SKM-1 (cell line): ENCODE measurements at regions not wholly inside any gene's neighbourhood (a gene's known extent, or its start where the extent isn't known, plus 50 kb on each side); places are given as distances from the start of the nearest gene placed in this dataset.

Experiments
- DNase-seq: peaks from one replicate; lab custom pipeline; 2025; ENCODE audit not compliant: unreplicated experiment; lab: John Stamatoyannopoulos, UW

DNA sequence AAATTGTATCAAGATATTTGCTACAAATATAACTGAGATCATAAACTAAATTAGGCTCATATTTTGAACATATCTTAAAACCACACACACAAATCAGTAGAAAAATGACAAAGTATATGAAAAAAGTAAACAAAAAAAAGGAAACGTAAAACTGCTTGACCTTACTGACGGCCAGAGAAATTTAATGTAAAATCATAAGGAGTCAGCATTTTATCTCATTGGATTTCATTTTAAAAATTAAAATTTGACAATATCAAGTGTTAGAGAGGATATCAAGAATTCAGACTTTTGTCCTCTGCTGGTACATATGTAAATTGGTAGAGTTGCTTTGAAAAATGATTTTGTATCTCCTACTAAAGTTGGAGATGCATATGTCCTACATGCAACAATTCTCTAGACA, 209.2 kb upstream of the ZC3H15 start:
- no peak for DNase-seq

DNA sequence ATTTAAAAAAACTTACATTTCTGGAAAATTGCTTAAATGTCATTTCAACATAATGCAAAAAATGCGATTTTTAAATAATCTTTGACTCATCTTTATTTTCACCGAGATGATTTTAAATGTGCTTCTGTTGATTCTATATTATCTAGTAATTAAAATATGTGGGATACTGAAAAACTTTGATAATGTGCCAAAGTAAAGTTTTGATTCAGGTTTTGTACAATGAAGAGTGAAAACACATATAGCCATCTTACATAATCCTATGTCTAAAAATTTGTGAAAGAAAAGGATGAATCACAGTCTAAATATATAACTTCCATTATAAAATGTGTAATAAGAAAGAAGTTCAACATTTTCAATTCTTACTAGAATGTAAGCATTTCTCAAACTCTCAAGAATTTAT, 204.3 kb upstream of the ZC3H15 start:
- no peak for DNase-seq

DNA sequence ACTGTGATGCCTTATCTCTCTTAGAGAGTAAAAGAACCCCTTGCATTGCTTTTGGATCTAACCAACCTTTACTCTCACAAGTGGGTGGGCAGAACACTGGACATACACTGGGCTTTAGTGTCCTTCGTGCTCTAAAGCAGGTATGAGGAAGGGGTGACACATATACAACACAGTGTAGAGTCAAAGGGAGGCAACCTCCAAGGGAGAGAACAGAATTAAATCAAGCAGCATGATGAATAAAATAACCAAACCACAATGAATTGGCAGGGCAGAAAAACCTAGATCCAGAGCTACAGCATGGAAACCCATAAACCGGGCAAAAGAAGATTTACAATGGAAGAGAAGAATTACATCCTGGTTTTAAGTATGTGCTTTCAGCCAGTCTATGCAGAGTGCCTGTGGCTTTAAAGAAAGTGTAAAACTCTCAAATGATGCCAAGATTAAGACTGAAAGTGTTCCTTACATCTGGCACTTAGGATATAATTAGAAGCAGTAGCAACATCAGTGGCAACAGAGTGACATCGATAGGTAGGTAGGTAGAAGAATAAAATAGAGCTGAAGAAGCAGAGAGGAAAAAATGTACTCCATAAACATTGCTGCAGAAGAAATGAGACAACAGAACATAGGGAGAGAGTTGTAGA, 191.7 kb upstream of the ZC3H15 start:
- DNase-seq = no peak

DNA sequence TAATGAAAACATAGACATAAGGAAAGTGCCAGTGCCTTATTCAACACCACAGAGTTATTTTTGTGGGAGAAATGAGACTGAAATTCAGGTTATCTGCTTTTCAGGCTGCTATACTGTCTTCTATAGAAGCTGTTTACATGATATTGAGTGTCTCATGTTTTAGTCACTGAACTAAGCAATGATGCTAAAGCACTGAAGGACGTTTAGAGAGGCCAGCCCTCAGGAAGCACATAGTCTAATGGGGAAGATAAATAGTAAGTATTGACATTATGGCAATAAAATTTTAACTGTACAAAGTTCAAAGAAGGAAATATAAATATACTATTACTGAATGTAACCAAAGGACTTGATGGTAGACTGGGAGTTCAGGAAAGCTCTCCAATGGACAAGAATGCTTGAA, 186.4 kb upstream of the ZC3H15 start:
- no peak for DNase-seq

DNA sequence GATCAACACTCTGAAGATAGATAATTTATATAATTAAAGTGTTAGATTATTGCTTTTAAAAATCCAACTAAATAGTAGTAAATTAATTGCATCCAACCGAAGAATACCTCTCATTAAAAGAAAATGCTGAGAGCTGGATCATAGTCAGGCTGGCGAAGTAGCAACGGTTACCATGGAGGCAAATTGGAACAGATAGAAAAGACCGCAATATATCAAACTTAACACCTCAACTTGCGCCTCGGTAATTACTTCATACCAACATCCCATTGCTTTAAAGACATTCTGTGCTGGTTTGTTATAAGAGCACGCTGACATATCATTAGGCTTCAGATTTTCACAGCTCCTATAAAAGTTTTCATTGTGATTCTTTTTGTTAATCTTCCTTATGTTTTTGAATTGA, 183.8 kb upstream of the ZC3H15 start:
- no peak for DNase-seq

DNA sequence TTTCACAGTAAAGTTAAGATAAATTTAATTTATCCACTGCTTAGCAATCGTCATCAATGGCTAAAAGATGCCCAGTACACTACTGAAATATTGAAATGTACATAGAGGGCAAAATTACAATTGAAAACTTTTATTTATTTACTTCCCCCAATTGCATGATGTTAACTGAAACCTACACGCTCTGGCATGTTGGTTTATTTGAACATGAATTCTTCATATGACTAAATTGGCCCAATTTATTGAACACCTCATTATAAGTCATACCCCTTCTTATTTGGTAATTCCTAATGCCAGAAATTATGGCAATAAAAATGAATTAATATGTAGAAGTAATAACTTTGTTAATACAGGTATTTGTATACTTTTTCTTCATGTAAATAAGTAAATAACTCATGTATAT, 183.0 kb upstream of the ZC3H15 start:
- no peak for DNase-seq

DNA sequence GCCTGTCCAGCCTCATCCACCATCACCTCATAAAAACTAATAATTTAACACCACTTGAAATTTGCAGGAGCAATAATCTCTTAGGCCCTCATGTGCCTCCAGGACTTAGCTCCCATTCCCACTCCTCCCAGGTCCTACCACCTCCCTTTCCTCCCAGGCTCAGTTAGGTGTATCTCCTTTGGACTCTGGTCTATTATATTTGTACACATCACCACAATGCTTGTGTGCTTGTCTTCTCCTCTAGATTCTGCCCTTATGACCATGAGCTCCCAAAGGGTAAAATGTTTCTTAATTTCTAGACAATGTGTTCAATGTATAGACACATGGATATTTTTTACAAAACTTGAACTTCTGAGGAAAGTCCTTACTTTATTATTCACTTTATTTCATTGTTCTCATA, 182.0 kb upstream of the ZC3H15 start:
- no peak for DNase-seq

DNA sequence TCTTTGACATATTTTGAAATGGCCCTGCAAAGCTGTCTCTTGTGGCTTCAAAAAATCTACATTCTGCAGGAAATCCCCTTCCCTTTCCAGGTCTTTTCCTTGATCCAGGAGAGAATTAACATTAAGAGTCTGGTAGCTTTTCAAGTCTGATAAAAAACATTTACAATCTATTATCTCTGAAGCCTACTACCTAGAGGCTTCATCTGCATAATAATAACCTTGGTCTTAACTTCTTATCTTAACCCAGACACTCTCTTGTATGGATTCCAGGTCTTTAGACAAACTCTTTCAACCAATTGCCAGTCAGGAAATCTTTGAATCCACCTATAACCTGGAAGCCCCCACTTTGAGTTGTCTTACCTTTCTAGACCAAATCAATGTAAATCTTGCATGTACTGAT, 179.3 kb upstream of the ZC3H15 start:
- DNase-seq = no peak

DNA sequence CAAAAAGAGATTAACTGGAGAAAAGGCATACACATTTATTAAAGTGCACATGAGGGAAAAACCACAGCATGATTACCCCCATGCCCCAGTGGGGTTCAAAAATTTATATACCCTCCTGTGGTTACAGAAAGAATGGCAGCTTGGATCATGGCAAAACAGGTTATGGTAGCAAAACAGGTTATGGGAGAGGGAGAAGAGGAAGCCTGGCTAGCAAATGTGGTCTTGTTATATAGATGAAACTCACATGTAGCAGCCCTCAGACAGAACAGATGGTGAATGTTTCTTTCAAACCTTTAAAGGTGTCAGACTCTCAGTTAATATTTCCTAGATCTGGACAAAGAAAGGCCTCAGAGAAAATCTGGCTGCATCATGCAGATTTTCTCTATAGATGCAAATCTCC, 178.2 kb upstream of the ZC3H15 start:
- no peak for DNase-seq

DNA sequence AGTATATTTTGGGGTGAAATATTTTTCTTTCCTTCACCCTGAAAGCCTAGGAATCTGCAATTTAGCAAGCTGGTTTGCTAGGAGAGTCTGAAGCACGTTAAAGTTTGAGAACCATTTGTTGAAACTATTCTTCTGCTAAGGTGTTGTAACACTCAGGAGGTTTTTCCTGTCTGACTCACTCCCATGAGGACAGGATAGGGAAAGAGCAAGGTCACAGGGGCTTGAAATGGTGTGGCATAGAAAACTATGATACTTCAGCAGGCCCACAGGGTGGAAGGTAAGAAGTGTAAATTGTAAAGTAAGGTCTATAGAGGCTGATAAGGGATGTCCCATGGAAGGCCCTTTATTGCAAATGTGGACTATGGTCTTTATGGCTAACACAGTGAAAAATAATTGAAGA, 177.7 kb upstream of the ZC3H15 start:
- DNase-seq = no peak

DNA sequence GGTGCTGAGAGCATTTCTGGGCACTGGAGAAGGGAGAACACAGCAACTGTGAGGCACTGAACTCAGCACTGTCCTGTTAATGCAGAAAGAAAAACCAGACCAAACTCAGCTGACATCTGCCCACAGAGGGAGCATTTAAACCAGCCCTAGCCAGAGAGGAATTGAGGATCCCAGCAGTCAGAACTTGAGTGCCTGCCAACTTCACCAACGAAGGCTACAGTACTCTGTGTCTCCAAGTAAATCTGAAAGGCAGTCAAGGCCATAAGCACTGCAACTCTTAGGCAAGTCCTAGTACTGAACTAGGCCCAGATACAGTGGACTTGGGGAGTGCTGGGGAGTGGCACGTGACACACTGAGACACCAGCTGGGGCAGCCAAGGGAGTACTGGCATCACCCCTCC, 176.2 kb upstream of the ZC3H15 start:
- DNase-seq = no peak

DNA sequence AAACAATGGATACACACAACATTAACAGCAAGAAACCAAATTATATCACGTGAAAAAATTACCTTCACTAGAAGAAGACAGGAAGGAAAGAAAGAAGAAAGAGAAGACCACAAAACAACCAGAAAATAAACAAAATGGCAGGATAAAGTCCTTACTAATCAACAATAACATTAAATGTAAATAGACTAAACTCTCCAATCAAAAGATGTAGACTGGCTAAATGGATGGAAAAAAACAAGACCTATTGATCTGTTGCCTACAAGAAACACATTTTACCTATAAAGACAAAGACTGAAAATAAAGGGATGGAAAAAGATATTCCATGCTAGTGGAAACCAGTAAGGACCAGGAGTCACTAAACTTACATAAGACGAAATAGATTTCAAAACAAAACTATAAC, 167.0 kb upstream of the ZC3H15 start:
- no peak for DNase-seq

DNA sequence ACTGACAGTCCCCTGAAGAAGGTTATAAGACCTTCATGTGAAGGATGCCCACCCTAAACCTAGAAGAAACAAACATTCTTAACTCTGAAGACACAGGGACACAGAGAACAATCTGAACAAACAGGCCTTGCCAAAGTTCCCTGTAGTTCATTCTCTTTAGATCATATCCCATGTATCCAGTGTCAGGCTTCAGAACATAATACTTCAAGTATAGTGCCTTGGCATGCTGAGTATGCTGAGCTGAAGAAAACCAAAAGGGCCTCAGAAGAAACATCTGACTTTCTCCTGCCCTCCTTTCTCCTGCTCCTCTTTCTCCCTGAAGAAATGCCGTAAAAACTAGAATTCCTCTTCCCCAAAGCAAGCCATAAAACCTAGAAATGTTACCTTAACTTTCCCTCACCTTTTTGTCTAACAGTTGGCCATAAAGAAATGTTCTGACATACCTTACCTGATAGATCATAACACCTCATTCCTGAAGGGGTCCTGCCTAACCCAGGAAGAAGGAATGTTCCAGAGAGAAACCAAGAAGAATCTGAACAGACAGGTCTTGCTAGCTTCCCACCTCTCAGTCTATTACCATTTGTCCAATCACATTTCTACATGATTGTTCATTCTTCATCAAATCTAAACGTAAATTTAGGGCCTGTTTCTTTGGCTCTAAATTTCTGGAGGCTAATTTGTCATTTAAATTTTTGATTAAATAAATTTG, 160.1 kb upstream of the ZC3H15 start:
- DNase-seq = no peak

DNA sequence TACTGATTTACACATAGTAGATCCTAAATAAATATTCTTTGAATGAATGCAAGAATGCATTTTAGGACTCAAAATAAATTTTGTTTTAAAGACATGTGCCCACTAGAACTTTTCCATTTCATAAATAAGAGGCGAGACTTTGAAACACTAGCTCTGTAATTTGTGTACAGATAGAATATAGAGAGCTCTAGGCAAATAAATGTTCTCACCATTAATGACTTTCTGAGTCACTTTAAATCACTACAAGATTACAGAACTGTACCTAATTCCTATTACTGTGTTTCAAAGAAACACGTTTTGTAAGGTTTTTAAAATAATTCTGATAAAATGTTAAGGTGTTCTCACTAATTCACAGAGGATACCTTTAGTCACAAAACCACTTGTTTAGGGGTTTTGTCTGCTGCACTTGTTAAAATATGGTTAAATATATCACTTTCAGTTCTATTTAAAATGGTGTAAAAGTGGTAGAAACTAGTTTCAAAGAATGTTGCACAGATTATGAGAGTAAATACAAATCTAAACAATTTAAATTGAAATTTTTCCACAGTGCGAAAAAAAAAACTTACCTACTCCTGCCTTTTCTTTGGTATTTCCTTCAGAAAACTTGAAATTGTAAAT, 158.7 kb upstream of the ZC3H15 start:
- no peak for DNase-seq

DNA sequence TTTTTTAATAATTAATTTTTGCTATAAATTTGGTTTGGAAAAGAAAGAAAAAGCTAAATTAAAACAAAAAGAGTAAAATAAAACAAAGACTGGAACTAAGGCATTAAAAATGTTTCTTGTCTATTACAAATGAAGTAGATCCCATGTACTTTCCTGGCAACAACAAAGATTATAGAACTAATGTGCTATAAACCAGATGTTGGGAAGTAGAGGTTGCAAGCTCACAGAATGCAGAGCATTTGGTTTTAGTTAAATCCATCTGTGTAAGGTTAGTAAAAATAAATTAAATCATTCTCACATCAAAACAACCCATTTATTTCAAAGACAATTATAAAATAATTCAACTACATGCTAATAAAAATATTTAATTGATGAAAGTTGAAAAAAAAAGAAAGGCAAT, 157.2 kb upstream of the ZC3H15 start:
- DNase-seq = no peak

DNA sequence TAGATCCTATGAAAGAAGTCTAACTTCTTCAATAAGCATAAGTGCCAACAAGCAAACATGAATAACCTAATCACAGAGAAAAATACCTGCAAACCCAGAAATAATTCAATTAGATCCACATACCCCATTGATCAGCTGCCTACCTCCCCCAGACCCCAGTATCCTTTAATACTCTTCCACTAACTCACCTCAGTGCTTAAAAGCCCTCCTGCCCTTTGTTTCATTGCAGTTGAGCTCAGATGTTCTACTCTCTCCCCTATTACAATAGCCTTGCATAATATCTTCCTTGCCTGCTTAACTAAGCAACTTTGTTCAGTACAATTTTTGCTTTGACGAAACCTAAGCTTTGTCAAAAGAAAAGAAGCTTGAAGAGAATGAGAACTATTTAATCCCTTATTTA, 156.0 kb upstream of the ZC3H15 start:
- no peak for DNase-seq

DNA sequence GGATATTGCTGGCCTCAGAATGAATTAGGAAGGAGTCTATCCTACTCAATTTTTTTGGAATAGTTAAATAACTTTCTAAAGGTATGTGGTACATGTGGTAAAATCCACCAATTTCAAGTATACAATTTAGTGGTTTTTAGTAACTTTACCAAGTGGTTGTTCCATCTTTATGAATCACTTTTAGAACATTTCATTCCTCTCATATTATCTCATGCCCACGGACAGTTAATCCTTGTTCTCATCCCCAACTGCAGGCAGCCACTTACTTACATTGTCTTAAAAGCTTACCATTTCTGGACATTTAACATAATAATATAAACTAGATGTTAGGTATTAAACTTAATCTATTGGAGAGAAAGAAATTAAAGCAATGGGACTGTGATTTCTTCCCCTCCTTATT, 146.3 kb upstream of the ZC3H15 start:
- DNase-seq = no peak

DNA sequence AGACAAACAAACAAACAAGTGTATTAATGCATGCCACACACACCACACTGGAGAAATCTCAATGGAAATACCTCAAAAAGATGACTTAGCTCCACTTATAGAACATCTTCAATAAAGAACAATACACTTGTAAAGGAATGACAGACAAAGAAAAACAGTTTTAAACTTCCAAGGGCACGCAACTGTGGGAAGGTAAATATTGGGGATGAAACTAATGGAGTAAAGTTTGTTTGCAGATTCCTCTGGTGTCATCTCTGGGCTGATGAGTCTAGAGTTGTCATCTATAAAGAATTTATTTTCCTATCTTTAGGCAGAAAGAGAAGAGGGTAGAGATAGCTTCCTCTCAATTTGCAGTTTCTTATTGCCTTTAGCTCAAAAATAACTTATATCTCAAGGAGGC, 144.0 kb upstream of the ZC3H15 start:
- no peak for DNase-seq

DNA sequence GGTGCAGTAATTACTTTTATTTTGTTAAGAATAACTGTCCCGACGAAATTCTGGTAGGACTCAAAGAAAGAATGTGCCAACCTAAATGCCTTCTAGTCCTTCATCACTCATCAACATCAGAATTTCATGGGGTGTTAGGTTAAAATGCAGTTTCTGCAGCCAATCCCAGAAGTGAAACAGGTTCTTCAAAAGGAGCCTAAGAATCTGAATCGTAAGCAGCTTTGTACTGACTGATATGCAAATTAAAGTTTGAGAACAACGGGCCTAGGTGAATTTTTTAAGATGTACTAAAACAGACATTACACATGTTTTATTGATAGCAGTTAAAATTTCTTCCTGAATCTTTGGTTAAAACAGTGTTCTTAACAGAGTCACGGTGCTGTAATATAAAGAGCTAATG, 140.3 kb upstream of the ZC3H15 start:
- DNase-seq = no peak

DNA sequence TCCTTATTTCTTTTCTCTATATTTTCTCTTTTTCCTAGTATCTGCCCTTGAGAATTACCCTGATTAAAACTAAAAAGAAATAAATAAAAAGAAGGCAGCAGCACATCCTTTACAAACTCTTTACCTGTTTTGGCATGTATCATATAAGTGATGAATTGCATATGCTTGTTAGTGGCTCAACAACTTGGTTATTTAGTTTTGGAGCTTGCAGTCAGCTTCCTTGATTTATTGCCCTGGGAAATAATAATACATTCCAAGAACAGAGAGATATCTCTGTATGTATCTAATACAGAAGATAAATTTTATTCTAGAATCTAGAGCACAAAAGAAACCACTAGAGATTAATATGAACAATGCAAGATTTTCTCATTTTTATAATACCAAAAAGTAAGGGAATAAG, 139.8 kb upstream of the ZC3H15 start:
- DNase-seq = no peak

DNA sequence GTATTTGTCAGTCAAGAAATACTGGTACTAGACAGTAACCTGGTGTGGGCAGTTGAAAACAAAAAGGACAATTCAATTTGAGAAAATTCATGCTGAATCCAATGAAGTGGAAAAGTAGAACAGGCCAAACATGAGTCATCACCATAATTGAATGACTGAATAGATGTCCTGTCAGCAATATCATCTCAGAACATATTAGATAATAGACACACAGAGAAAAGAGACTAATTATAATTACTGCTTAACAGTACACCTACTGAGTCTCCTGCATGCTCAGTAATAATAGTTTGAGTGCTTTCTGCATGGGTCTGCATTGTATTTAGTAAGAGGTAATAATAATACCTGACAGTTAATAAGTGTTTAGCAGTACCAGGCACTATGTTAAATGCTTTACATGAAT, 138.6 kb upstream of the ZC3H15 start:
- no peak for DNase-seq

DNA sequence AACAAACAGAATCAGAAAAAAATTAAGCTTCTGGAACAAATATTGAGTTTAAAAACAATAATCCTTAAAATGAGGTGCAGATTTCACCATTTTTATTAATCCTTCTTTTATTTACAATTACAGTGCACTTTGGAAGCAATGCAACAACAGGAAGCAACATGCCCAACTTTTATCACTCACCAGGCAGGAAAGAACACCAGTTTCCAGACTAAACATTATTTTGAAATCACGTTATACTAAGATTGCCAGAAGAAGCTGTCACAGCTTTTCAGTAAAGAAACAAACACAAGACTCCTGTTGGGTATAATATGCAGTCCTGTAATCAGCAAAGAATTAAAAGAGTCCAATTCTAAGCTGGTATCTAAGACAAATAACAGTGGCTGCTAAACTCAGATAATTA, 137.9 kb upstream of the ZC3H15 start:
- no peak for DNase-seq

DNA sequence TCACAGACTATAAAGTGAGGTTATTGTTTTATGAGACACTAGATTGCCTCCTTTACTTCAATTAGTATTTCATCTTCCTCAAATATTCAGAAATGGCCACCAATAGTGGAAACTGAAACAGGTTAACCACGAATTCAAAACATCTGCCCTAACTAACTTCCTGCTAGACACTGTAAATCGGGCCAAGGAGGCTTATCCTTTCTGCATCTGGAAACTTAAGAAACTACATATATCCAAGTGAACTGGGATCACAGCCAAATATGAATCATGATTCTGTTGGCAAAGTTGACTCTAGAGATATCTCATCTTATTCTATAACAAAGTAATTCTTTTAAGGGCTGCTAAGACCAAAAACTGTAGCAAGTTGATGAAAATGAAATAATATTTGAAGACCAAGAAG, 136.6 kb upstream of the ZC3H15 start:
- no peak for DNase-seq
